Testis (tissue), 2 donors: ENCODE measurements at regions not wholly inside any gene's neighbourhood (a gene's known extent, or its start where the extent isn't known, plus 50 kb on each side); places are given as distances from the start of the nearest gene placed in this dataset.

Source experiments
- CTCF ChIP-seq, 3 experiments: fragments of 450-650 bp in 2 of 3; fragments of 200-600 bp in 1 of 3; sonication (generic) in 1 of 3; IDR thresholded peaks; one replicate each; pipeline ENCODE4 v1.5.1; 2016 to 2019; ENCODE audit warnings: antibody characterized with exemption in 3 of 3, mild to moderate bottlenecking in 2 of 3, moderate library complexity in 1 of 3
- POLR2A ChIP-seq: fragments of 450-650 bp; IDR thresholded peaks from one replicate; pipeline ENCODE4 v1.6.1; 2017; ENCODE audit warnings: antibody characterized with exemption, mild to moderate bottlenecking, moderate library complexity

GRCh38 chrX:147364896-147365295 lies 546.8 kb upstream of the FMR1 start:
- no peak for TF ChIP-seq CTCF (IDR thresholded peaks at IDR 0.05)
- no peak for TF ChIP-seq POLR2A
